Right cardiac atrium (tissue), 5 donors: ENCODE measurements at regions not wholly inside any gene's neighbourhood (a gene's known extent, or its start where the extent isn't known, plus 50 kb on each side); places are given as distances from the start of the nearest gene placed in this dataset.

ENCODE experiments used
- ATAC-seq, 2 donors: fragments of 200-7000 bp; cut with Tn5 transposase; one replicate each; pipeline versions ENCODE4 v1.8.0 to v1.9.1; 2020; ENCODE audit warnings: moderate library complexity in 2 of 2, mild to moderate bottlenecking in 1 of 2
- DNase-seq, 3 donors: peaks; one replicate each; pipeline ENCODE4 v3.0.0-alpha.2; 2020
- H3K27ac ChIP-seq: one replicate; pipeline ENCODE4 v1.5.1; 2013; ENCODE audit warnings: mild to moderate bottlenecking, low read length, control low read depth, moderate library complexity
- H3K27me3 ChIP-seq: one replicate; pipeline ENCODE4 v1.6.1; 2013; ENCODE audit not compliant: control insufficient read depth, insufficient read depth
- H3K4me1 ChIP-seq: one replicate; pipeline ENCODE4 v1.6.1; 2013; ENCODE audit warnings: low read length; ENCODE audit not compliant: control insufficient read depth, insufficient read depth
- H3K4me3 ChIP-seq: one replicate; pipeline ENCODE4 v1.5.1; 2013; ENCODE audit warnings: low read length, control low read depth
- H3K9me3 ChIP-seq: one replicate; pipeline ENCODE4 v1.6.1; 2013; ENCODE audit warnings: low read length; ENCODE audit not compliant: control insufficient read depth
- WGBS: extraction: QIAGEN DNeasy Blood & Tissue Kit; methylation state at CpG from one replicate; pipeline ENCODE4 v1.1.7; 2013; 5-methylcytosine and 5-hydroxymethylcytosine counted together
- intact Hi-C, 4 donors: fragments of 100-400 bp; cut with DNase I; formaldehyde crosslinking; loops; one replicate each; pipeline versions ENCODE4 v1.11.0 to v1.14.0; 2022 to 2023
- donor health status: healthy with polysubstance abuse.
- donor health status: DM: no; HTN: yes; CAD: no.
- donor health status: DM: no; HTN: no; CAD: no.
- donor health status: DM: no; HTN: yes; CAD: no; lungs with severe emphysema.
- donor health status: DM: yes; HTN: yes; CAD: no.

- Histone ChIP-seq H3K4me3 (no peak overlapping the region), H3K27me3 (no peaks in the 10 kb centered on the region), H3K9me3 (no peaks in the 10 kb centered on the region), H3K4me1 (no peaks in the 10 kb centered on the region), H3K27ac (no peak overlapping the region)
- 62% methylated on average over 2 of the region's 2 CpGs for WGBS
- ATAC-seq, result no peak
- intact Hi-C loops, result no loop called here
- DNase-seq, result no peak
Measured at GRCh38 chr6:114467931-114468330, 125.1 kb upstream of the HS3ST5 start.

GRCh38 chr6:114465511-114465910 lies 122.7 kb upstream of the HS3ST5 start:
- no peak for ATAC-seq

GRCh38 chr6:114453737-114454276 lies 111.0 kb upstream of the HS3ST5 start:
- H3K4me3 ChIP-seq, result no peak overlapping the region
- intact Hi-C loops, result no loop called here
- DNase-seq (no peak), ATAC-seq (no peak)
- H3K27me3 ChIP-seq, result no peaks in the 10 kb centered on the region
- H3K27ac ChIP-seq, result no peak overlapping the region
- WGBS, result 79% methylated on average over 1 of the region's 1 CpG
- H3K9me3 ChIP-seq, result no peaks in the 10 kb centered on the region
- H3K4me1 ChIP-seq, result no peaks in the 10 kb centered on the region

More at GRCh38 chr6:114465511-114465910, 122.7 kb upstream of the HS3ST5 start:
- no peak overlapping the region for H3K4me3 ChIP-seq
- no peak for DNase-seq
- intact Hi-C loops, result no loop called here
- H3K27me3 ChIP-seq, result no peaks in the 10 kb centered on the region
- H3K27ac ChIP-seq, result no peak overlapping the region
- no peaks in the 10 kb centered on the region for H3K9me3 ChIP-seq
- no peaks in the 10 kb centered on the region for H3K4me1 ChIP-seq
- 76% methylated on average over 4 of the region's 4 CpGs for WGBS

- Histone ChIP-seq H3K9me3 (no peaks in the 10 kb centered on the region), H3K27ac (no peak overlapping the region), H3K27me3 (no peaks in the 10 kb centered on the region), H3K4me1 (no peaks in the 10 kb centered on the region), H3K4me3 (no peak overlapping the region)
- 70% methylated on average over 4 of the region's 4 CpGs for WGBS
- DNase-seq (no peak), ATAC-seq (no peak)
- intact Hi-C loops, result no loop called here
Measured at GRCh38 chr6:114452785-114453401, 110.1 kb upstream of the HS3ST5 start.

- no peak for ATAC-seq
- intact Hi-C loops, result no loop called here
- WGBS, result 70% methylated on average over 2 of the region's 2 CpGs
- Histone ChIP-seq H3K4me1 (no peaks in the 10 kb centered on the region), H3K9me3 (no peaks in the 10 kb centered on the region), H3K27me3 (no peaks in the 10 kb centered on the region), H3K27ac (no peak overlapping the region), H3K4me3 (no peak overlapping the region)
- DNase-seq, result no peak
Measured at GRCh38 chr6:114450631-114451030, 107.8 kb upstream of the HS3ST5 start.

- intact Hi-C loops, result no loop called here
- Histone ChIP-seq H3K27ac (no peak overlapping the region), H3K4me3 (no peak overlapping the region), H3K27me3 (no peaks in the 10 kb centered on the region), H3K9me3 (no peaks in the 10 kb centered on the region), H3K4me1 (no peaks in the 10 kb centered on the region)
- DNase-seq (no peak), ATAC-seq (no peak)
Measured at GRCh38 chr6:114449659-114450058, 106.8 kb upstream of the HS3ST5 start.

- H3K4me3 ChIP-seq, result no peak overlapping the region
- H3K4me1 ChIP-seq, result no peaks in the 10 kb centered on the region
- WGBS, result 70% methylated on average over 2 of the region's 2 CpGs
- intact Hi-C loops, result no loop called here
- H3K27me3 ChIP-seq, result no peaks in the 10 kb centered on the region
- no peak for DNase-seq
- no peaks in the 10 kb centered on the region for H3K9me3 ChIP-seq
- no peak for ATAC-seq
- no peak overlapping the region for H3K27ac ChIP-seq
Measured at GRCh38 chr6:114446342-114446741, 103.5 kb upstream of the HS3ST5 start.

GRCh38 chr6:114445846-114446245 lies 103.0 kb upstream of the HS3ST5 start:
- no peak overlapping the region for H3K27ac ChIP-seq
- H3K27me3 ChIP-seq, result no peaks in the 10 kb centered on the region
- ATAC-seq (no peak), DNase-seq (no peak)
- H3K4me1 ChIP-seq, result no peaks in the 10 kb centered on the region
- intact Hi-C loops, result no loop called here
- WGBS, result 90% methylated on average over 2 of the region's 2 CpGs
- no peaks in the 10 kb centered on the region for H3K9me3 ChIP-seq
- H3K4me3 ChIP-seq, result no peak overlapping the region

GRCh38 chr6:114439411-114439810 lies 96.6 kb upstream of the HS3ST5 start:
- Histone ChIP-seq H3K27ac (no peak overlapping the region), H3K9me3 (no peaks in the 10 kb centered on the region), H3K4me3 (no peak overlapping the region), H3K27me3 (no peaks in the 10 kb centered on the region), H3K4me1 (no peaks in the 10 kb centered on the region)
- intact Hi-C loops, result no loop called here
- no peak for DNase-seq
- ATAC-seq, result no peak
- 73% methylated on average over 1 of the region's 1 CpG for WGBS

- 70% methylated on average over 1 of the region's 1 CpG for WGBS
- intact Hi-C loops, result no loop called here
Measured at GRCh38 chr6:114437235-114437634, 94.4 kb upstream of the HS3ST5 start.

GRCh38 chr6:114436691-114437090 lies 93.9 kb upstream of the HS3ST5 start:
- Histone ChIP-seq H3K4me3 (no peak overlapping the region), H3K9me3 (no peaks in the 10 kb centered on the region), H3K27me3 (no peaks in the 10 kb centered on the region), H3K27ac (no peak overlapping the region), H3K4me1 (no peaks in the 10 kb centered on the region)
- no peak for DNase-seq
- WGBS, result 78% methylated on average over 3 of the region's 3 CpGs
- ATAC-seq, result no peak
- intact Hi-C loops, result no loop called here

More at GRCh38 chr6:114437235-114437634, 94.4 kb upstream of the HS3ST5 start:
- Histone ChIP-seq H3K27ac (no peak overlapping the region), H3K9me3 (no peaks in the 10 kb centered on the region), H3K27me3 (no peaks in the 10 kb centered on the region), H3K4me1 (no peaks in the 10 kb centered on the region), H3K4me3 (no peak overlapping the region)
- ATAC-seq (no peak), DNase-seq (no peak)

- H3K9me3 ChIP-seq, result no peaks in the 10 kb centered on the region
- DNase-seq (no peak), ATAC-seq (no peak)
- no peaks in the 10 kb centered on the region for H3K27me3 ChIP-seq
- H3K4me1 ChIP-seq, result no peaks in the 10 kb centered on the region
- intact Hi-C loops, result no loop called here
- no peak overlapping the region for H3K4me3 ChIP-seq
- H3K27ac ChIP-seq, result no peak overlapping the region
Measured at GRCh38 chr6:114435985-114436384, 93.2 kb upstream of the HS3ST5 start.
